ENCODE measurements at regions not wholly inside any gene's neighbourhood (a gene's known extent, or its start where the extent isn't known, plus 50 kb on each side); places are given as distances from the start of the nearest gene placed in this dataset.
"Not testable (repeated sequence)": the region's sequence is repeated elsewhere in the genome, so short reads cannot be mapped to it uniquely, and the experiment has no call there.

DNA sequence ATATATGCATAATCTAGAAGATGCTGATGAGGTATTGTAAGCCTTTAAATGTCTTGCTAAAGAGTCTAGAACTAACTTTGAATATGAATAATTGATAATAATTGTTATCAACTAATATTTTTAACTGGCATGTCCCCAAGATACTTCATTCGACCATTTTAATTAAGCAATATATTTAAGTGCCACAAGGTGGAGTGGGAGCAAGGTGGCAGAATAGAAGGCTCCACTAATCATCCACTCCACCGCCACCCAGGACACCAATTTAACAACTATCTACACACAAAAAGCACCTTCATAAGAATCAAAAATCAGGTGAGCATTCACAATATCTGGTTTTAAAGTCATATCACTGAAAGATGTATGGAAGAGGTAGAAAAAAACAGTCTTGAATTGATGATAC, 409.6 kb downstream of the SEC23A start:
- no peak for DNase-seq

DNA sequence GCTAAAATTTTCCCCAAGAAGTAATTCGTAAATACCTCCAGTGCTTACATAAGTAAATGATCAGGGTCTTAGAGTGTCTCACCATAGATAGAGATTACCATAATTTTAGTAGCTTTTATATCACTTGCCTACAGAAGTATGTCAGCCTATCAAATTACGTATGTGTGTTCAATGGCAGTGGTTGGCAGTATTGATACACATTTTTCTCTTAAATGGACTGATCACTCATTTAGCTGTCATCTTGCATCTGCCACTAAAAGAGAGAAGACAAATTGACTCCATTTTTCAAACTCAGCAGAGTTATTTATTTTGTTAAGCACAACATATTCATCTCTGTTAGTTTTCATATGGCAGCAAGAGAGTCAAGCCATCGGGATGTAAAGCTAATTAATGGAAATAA, 413.1 kb upstream of the CLEC14A start:
- no peak for DNase-seq

DNA sequence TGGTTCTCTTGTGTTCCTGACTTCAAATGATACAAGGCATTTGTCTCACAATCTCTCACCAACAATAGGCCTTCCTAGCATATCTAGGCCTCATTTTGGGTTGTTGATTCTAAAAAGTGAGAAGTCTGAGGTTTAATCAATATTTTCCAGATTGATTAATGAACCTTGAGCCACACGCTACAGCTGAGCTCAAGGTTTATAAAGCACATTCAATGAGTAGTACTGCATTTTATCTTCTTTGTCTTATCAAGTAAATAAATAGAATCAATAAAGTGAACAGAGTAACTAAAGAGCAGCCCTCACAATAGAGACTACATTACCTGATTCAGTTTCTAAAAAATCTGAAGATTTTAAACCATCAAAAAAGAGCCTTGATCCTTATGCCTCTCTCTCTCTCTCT, 407.5 kb upstream of the CLEC14A start:
- DNase-seq, result no peak

DNA sequence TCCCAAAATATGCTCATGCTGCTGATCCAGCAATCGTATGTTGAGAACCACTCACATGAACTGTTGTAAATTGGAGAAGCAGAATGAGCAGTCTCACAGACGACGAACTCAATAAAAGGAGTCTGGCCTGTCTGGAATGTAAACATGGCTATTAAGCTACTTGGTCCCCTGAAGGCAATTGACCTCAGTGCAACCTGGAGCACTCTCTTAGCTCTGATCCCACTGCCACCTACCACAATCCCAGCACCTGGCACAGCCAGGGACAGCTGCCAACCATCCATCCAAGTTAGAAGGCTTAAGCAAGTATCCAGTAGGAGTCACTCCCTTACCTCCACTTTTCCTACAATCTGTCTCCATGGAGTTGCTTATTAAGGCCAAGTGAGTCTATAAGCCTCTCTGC, 406.9 kb upstream of the CLEC14A start:
- DNase-seq, result no peak

DNA sequence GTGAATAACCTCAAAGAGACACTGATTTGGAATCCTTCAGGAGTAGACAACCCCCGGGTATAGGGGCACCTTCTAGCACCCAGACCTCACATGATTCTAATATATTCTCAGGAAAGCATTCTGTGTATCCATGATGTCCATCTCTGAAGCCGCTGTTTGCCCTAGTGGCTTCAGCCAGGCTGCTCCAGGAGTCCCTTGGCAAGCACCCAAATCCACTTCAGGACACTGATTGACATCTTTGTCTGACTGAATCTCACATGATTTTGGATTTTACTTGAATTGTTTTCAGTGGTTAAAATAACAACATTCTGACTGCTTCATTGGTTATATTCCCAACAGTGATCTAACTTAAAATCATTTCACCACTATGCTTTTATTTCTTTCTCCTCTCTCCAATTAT, 390.5 kb upstream of the CLEC14A start:
- DNase-seq, result no peak

DNA sequence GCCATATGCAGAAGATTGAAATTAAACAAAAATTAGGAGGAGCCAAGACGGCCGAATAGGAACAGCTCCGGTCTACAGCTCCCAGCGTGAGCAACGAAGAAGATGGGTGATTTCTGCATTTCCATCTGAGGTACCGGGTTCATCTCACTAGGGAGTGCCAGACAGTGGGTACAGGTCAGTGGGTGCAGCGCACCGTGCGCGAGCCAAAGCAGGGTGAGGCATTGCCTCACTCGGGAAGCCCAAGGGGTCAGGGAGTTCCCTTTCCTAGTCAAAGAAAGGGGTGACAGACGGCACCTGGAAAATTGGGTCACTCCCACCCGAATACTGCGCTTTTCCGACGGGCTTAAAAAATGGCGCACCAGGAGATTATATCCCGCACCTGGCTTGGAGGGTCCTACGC, 379.0 kb upstream of the CLEC14A start:
- DNase-seq, result not testable (repeated sequence)

DNA sequence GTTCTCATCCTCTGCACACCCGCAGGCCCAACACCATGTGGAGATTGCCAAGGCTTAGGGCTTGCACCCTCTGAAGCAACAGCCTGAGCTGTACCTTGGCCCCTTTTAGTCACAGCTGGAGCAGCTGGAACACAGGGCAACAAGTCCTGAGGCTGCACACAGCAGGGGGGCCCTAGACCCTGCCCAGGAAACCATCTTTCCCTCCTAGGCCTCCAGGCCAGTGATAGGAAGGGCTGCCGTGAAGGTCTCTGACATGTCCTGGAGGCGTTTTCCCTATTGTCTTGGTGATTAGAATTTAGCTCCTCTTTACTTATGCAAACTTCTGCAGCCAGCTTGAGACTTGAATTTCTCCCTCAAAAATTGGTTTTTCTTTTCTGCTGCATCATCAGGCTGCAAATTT, 373.5 kb upstream of the CLEC14A start:
- no peak for DNase-seq

DNA sequence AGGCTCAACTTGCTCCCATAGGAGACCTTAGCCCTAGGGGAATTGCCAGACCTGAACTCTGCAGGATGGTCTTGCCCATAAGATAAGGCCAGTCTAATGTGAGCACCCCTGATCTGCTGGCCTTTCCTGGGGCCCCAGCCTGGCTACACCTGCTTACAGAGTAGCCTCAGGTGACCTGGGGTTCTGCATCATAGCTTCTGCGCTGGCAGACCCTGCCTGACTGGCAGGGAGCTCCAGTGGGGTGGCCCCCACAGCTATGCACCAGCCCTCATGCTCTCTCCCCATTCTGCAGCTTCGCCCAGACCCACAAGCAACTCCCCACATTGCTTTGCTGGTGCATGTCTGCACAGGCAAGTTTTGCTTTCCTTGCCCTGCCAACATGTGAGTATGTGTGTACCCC, 371.3 kb upstream of the CLEC14A start:
- DNase-seq, result no peak

DNA sequence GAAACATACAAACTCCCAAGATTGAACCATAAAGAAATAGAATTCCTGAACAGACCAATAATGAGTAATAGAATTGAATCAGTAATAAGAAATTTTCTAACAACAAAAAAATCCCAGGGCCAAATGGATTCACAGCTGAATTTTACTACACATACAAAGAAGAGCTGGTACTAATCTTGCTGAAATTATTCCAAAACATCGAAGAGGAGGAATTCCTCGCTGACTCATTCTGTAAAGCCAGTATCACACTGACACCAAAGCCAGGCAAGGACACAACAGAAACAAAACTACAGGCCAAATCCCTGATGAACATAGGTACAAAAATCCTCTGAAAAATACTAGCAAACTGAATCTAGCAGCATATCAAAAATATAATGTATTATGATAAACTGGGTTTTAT, 367.8 kb upstream of the CLEC14A start:
- no peak for DNase-seq

DNA sequence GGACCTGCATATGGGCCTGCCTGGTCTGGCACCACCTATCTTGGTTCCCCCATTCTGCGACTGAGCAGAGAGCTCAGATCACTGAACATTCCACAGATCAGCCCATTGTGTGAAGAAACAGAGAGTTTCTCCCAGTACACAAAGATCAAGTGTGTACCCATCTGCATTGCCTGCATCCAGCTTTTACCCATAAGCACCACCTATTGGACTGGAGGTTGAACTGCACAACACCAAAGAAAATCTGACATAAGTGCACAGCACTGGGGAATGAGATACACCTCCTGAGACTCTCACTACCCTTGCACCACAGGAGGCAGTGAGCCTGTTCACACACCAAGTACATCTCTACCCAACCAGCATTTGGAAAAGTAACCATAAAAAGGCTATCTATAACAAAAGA, 362.6 kb upstream of the CLEC14A start:
- no peak for DNase-seq

DNA sequence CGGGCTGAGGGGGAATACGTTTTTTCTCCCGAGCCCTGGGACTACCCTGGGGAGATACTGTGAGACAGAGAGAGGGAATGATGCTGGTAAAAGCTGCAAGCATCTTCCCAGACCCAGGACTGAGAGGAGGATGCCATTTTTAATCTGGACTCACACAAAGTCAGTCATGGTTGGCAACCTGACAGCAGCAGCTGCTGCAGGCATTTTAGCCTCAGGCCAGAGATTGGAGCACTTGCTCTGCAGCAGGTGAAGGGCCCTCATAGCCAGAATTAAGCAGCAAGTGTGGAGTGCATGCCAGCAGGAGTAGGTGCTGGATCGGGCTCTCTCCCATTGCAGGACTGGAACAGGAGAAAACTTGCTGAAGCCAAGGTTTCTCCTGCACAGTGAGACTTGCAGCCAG, 361.1 kb upstream of the CLEC14A start:
- no peak for DNase-seq

DNA sequence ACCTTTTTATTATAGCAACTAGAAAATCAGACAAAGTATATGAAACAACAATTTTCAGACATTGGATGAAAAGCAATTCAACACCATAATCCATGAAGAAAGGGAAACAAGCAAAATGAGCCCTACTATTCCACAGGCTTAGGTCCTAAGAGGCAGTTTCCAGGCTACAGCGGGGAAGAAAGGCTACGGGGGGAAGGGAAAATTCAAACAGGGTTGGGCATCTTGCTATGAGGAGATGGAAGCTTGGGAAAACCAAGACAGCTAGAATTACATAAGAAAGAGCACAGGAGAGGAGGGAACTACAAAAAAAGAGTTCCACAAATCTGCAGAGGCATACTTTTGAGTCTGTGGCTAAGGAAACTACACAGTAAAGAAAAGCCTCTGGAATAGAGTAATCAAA, 356.0 kb upstream of the CLEC14A start:
- DNase-seq, result no peak

DNA sequence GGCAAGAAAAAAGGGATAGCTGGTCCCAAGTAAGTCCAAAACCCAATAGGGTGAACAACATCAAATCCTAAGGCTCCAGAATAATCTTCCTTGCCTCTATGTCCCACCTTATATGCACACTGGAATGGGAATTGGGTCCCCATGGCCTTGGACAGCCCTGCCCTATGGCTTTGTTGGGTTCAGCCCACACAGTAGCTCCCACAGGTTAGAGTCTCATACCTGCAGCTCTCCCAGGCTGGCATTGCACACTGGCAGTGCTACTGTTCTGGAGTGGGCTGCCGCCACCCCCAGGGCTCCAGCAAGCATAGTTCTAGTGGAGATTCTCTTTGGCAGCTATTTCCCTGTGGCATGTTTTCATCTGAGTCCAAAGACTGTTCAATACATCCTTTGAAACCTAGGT, 352.4 kb upstream of the CLEC14A start:
- DNase-seq, result no peak

DNA sequence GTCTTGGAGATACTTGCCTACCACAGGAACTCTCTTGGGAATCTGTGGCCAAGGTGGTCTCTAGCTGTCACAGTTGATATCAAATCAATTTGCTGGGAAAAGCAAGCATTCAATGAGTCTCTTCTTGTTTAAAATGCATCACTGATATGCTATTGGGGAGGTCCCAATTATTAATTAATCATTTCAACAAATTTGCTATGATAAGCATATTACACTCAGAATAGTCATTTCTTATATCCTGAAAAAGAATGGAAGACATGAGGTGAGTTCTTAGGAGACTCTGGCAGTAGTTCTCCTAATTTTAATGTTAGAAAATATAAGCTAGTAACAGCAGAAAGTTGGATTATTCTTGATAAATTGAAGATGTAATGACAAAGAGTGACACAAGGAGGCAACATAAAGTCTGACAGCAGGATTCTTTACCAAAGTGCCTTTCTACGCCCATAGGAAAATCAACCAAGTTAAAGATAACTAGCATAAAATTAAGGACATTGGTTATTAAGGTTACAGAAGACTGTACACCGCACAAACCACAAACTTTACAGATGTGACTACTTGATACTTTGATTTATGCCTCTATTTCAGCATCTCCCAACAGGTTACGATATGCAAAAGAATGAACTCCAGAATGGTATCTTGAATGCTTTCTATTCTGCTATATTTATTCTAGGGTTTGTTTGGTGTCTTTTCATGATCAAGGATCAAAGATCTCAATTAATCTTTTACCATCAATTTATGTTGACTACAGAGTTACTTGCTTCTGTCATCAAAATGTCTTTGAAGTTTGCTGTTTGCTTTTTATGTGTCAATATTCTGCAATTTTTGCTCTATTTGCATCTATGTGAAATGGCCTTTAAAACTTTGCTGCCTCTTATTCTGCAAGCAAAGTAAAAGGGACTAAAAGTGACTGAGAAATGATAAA, 349.6 kb upstream of the CLEC14A start:
- DNase-seq, result no peak

DNA sequence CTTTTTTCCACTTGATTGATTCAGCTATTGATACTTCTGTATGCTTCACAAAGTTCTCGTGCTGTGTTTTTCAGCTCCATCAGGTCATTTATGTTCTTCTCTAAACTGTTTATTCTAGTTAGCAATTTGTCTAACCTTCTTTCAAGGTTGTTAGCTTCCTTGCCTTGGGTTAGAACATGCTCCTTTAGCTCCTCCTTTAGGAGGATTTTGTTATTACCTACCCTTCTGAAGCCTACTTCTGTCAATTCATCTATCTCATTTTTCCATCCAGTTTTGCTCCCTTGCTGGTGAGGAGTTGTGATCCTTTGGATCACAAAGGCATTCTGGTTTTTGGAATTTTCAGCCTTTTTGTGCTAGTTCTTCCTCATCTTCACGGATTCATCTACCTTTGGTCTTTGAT, 344.7 kb upstream of the CLEC14A start:
- DNase-seq, result not testable (repeated sequence)

DNA sequence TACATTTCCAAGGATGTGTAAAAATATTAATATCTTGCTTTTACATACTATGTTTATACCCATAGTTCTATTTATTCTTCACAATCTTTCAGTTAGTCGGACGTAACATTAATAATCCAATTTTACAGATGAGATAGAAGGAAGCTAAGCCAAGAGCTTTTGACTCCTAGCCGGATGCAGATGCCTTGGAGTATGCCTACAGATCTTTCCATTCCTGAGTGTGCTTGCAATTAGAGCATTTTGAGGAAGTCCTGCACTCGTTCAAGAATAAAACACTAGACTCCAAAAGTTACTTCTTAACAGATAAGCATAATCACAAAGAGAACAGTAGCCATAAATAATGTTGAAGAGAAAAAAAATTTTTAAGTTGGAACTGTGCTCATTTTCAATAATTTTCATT, 337.6 kb upstream of the CLEC14A start:
- no peak for DNase-seq

DNA sequence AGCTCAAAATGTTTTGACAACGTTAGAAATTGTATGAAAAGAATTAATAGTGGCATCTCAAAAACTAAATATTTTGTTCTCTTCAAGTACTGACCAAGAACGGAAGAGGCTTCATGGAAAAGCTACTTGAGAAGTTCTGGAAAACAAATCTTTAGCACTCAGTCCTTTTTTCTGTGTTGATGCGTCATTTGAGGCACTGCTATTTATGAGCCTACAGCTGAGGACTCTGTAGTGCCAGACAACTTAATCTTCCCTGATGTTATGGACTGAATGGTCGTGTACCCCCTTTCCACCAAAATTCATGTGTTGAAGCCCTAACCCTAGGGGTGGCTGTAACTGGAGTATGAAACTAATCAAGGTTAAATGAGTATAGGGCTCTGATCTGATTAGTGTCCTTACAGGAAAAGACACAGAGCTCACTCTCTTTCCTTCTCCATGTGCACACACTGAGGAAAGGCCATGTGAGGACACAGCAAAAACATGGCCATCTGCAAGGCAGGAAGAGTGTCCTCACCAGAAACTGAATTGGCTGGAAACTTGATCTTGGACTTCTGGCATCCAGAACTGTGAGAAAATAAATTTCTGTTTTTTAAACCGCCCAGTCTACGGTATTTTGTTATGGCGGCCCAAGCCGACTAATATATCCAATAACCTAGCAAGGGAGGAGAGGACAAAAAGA, 337.0 kb upstream of the CLEC14A start:
- DNase-seq, result no peak

DNA sequence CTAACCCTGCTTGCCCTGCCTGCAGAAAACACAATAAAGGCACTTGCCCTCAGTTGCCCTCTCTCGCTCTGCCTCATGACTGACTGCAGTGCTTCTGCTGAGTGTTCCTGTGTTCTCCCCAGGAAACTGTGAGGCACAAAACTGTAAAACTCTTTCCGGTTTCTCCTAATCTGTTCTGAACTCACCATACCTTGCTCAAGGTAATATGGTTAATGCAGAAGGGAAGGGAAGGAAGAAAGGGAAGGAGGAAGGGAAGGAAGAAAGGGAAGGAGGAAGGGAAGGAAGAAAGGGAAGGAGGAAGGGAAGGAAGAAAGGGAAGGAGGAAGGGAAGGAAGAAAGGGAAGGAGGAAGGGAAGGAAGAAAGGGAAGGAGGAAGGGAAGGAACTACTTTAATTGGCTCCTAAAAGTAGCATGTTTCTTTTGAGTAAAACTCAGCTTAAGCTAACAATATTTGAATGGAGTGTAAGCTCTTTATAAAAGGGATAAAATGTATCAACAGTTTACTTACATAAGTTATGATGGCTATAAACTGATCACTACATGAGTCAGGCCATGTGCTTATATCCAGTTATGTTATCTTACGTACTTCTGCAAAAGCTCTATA, 334.0 kb upstream of the CLEC14A start:
- no peak for DNase-seq

DNA sequence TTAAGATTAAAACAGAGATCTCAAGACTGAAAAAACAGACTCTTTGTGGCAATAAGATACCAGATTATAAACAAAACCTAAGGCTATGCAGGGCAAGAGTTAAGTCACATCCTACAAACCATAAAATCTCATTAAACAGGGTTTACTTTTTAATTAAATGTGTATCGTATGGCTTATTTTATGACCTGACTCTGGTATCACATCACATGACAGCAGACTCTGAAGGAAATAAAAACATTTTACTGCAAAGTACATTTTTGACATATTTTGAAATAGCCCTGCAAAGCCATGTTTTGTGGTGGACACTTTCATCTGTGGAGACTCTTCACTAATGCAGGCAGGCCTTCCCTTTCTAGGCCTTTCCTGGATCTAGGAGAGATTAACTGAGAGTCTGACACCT, 327.6 kb upstream of the CLEC14A start:
- no peak for DNase-seq

DNA sequence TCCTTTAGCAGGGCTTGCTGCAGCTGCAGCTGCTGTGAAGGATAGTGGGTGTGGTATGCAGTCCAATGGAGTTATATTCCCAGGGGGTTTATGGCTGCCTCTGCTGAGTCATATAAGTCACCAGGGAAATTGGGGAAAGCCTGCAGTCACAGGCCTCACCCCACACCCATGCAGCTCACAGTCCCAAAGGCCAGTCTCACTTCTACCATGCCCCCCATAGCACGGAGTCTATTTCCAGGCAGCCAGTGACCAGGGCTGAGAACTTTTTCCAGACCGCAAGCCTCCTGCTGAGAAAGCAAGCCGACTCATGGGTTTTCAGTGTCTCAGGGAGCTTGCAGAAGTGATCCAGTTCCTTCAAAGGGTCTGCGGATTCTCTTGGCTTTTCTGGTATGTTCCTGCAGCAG, 322.4 kb upstream of the CLEC14A start:
- DNase-seq, result no peak

DNA sequence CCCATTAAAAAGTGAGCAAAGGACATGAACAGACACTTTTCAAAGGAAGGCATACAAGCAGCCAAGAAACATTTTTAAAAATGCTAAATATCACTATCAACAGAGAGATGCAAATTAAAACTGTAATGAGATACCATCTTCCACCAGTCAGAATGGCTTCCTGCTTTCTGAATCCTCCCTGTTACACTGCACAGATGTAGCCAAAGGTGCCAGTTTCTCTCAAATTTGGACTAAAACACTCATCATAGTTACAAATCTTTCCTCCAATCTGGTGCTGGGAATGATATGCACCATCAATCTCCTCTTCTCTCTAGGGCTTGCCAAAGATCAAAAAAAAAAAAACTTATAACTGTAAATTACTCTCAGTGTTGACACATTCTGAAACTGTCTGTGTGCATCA, 311.8 kb upstream of the CLEC14A start:
- no peak for DNase-seq

DNA sequence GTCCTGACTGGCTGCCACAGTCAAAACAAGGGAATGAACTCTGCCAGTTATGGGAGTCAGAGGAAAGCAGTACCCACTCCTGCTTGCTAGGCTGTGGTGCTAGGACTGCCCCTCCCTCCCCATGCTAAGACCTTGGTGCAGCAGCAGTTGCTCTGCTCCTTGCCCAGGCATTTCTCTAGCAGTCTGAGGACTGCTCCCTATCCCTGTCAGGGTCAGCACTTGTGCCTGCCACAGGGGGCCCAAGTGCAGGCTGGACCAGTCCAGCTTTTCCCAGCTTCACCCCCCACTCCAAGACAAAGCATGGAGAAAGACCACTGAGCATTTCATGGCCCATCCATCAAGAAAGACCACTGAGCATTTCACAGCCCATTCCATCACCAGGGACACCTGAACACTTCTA, 305.8 kb upstream of the CLEC14A start:
- DNase-seq, result no peak

DNA sequence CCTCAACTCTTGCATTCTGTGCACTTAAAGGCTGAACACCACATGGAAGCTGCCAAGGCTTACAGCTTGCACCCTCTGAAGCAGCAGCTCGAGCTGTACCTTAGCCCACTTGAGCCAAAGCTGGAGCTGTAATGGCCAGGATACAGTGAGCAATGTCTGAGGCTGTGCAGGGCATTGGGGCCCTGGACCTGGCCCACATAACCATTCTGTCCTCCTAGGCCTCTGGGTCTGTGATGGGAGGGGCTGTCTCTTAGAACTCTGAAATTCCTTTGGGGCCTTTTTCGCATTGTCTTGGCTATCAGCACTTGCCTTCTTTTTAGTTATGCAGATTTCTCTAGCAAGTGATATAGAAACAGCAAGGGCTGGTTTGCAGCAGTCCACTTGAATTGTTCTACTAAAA, 303.8 kb upstream of the CLEC14A start:
- DNase-seq, result no peak

DNA sequence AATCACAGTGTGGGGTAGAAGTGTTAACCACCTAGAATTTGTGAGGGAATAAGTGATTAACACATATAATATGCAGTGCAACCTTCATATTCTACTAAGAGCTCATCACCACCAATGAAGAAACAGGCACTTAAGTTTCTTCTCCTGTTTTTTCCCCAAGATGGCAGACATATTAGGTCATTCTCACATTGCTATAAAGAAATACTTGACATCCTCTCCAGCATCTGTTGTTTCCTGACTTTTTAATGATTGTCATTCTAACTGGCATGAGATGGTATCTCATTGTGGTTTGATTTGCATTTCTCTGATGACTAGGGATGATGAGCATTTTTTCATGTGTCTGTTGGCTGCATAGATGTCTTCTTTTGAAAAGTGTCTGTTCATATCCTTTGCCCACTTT, 301.5 kb upstream of the CLEC14A start:
- DNase-seq, result not testable (repeated sequence)
